IPS DF 6.9 (cell line): ENCODE measurements at regions not wholly inside any gene's neighbourhood (a gene's known extent, or its start where the extent isn't known, plus 50 kb on each side); places are given as distances from the start of the nearest gene placed in this dataset.

Source experiments
- DNase-seq: peaks from one replicate; pipeline ENCODE4 v3.0.0-alpha.2; 2013; ENCODE audit warnings: low read depth, low spot score
- H3K27ac ChIP-seq: one replicate; pipeline ENCODE4 v1.5.1; 2013; ENCODE audit warnings: low read length, control low read depth
- H3K27me3 ChIP-seq: 2 replicates; pipeline ENCODE4 v1.6.1; 2013; ENCODE audit warnings: mild to moderate bottlenecking, low read length; ENCODE audit not compliant: control insufficient read depth, insufficient read depth
- H3K36me3 ChIP-seq: 2 replicates; pipeline ENCODE4 v1.6.1; 2013; ENCODE audit warnings: low read length; ENCODE audit not compliant: control insufficient read depth, insufficient read depth
- H3K4me1 ChIP-seq: 2 replicates; pipeline ENCODE4 v1.6.1; 2013; ENCODE audit warnings: low read length; ENCODE audit not compliant: control insufficient read depth, insufficient read depth
- H3K4me3 ChIP-seq: 2 replicates; pipeline ENCODE4 v1.5.1; 2013; ENCODE audit warnings: mild to moderate bottlenecking, low read length
- H3K9me3 ChIP-seq: 2 replicates; pipeline ENCODE4 v1.6.1; 2013; ENCODE audit warnings: low read length, inconsistent platforms; ENCODE audit not compliant: control insufficient read depth, insufficient read depth
- WGBS: extraction: QIAGEN DNeasy Blood & Tissue Kit; methylation state at CpG from one replicate; pipeline ENCODE4 v1.1.7; 2013; ENCODE audit warnings: mixed read lengths, missing lambda C conversion rate; ENCODE audit not compliant: insufficient read length, insufficient coverage; 5-methylcytosine and 5-hydroxymethylcytosine counted together

DNA sequence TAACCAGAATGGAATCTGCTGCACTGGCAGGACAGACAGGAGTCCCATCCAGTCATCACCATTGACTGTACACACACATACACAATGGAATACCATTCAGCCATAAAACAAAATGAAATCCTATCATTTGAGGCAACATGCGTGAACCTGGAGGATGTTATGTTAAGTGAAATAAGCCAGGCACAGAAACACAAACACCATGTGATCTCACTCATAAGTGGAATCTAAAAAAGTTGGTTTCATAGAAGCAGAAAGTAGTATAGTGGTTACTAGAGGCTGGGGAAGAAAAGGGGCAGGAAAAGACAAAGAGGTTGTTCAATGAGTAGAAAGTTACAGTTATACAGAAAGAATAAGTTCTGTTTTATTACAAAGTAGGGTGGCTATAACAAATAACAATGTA, 884.0 kb upstream of the ACO1 start:
- Histone ChIP-seq H3K4me3 (no peak overlapping the region), H3K4me1 (no peaks in the 10 kb centered on the region), H3K9me3 (no peaks in the 10 kb centered on the region), H3K27me3 (no peaks in the 10 kb centered on the region), H3K36me3 (no peaks in the 10 kb centered on the region), H3K27ac (no peak overlapping the region)
- no peak for DNase-seq
- no CpG with 5 or more reads among the region's 1 CpG for WGBS

DNA sequence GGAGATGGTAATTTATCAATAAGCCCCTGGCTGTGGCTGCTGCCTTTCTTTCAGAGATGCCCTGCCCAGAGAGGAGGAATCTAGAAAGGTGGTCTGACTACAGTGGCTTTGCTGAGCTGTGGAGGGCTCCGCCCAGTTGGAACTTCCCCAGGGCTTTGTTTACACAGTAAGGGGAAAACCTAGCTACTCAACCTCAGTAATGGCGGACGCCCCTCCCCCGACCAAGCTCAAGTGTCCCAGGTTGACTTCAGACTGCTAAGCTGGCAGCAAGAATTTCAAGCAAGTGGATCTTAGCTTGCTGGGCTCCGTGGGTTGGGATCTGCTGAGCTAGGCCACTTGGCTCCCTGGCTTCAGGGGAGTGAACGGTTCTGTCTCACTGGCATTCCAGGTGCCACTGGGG, 865.4 kb upstream of the ACO1 start:
- H3K4me3 ChIP-seq: no peak overlapping the region
- H3K36me3 ChIP-seq: no peaks in the 10 kb centered on the region
- no peaks in the 10 kb centered on the region for H3K9me3 ChIP-seq
- H3K27me3 ChIP-seq: no peaks in the 10 kb centered on the region
- no peak overlapping the region for H3K27ac ChIP-seq
- H3K4me1 ChIP-seq: no peaks in the 10 kb centered on the region
- no CpG with 5 or more reads among the region's 6 CpGs for WGBS
- DNase-seq: no peak

DNA sequence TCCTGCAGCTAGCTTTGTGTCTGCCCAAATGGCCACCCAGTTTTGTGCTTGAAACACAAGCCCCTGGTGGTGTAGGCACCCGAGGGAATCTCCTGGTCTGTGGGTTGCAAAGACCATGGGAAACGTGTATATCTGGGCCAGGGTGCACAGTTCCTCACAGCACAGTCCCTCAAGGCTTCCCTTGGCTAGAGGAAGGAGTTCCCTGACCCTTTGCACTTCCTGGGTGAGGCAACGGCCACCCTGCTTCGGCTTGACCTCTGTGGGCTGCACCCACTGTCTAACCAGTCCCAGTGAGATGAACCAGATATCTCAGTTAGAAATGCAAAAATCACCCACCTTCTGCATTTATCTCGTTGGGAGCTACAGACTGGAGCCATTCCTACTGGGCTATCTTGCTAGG, 865.0 kb upstream of the ACO1 start:
- H3K4me1 ChIP-seq: no peaks in the 10 kb centered on the region
- no CpG with 5 or more reads among the region's 5 CpGs for WGBS
- H3K36me3 ChIP-seq: no peaks in the 10 kb centered on the region
- H3K4me3 ChIP-seq: no peak overlapping the region
- no peaks in the 10 kb centered on the region for H3K9me3 ChIP-seq
- DNase-seq: no peak
- H3K27ac ChIP-seq: no peak overlapping the region
- H3K27me3 ChIP-seq: no peaks in the 10 kb centered on the region

DNA sequence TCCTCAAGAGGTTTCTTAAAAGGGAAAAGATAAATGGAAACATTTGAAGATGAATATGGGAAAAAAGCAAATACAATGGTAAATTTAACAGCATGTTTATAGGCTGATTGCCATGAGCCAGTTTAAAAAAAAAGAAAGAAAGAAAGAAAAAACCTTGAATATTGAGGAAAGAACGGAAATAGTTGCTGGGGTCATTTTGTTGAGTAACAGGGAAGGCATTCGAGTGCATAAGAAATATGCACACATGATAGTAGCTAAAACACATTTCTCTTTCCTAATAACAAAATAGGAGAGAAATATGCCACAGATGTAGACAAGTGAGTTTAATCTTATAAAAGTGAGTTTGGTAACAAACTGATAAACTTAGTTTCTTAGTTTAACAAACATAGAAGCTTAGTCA, 864.6 kb upstream of the ACO1 start:
- Histone ChIP-seq H3K9me3 (no peaks in the 10 kb centered on the region), H3K36me3 (no peaks in the 10 kb centered on the region), H3K4me3 (no peak overlapping the region), H3K27me3 (no peaks in the 10 kb centered on the region), H3K27ac (no peak overlapping the region), H3K4me1 (no peaks in the 10 kb centered on the region)
- no peak for DNase-seq
- WGBS: no CpG with 5 or more reads among the region's 2 CpGs

DNA sequence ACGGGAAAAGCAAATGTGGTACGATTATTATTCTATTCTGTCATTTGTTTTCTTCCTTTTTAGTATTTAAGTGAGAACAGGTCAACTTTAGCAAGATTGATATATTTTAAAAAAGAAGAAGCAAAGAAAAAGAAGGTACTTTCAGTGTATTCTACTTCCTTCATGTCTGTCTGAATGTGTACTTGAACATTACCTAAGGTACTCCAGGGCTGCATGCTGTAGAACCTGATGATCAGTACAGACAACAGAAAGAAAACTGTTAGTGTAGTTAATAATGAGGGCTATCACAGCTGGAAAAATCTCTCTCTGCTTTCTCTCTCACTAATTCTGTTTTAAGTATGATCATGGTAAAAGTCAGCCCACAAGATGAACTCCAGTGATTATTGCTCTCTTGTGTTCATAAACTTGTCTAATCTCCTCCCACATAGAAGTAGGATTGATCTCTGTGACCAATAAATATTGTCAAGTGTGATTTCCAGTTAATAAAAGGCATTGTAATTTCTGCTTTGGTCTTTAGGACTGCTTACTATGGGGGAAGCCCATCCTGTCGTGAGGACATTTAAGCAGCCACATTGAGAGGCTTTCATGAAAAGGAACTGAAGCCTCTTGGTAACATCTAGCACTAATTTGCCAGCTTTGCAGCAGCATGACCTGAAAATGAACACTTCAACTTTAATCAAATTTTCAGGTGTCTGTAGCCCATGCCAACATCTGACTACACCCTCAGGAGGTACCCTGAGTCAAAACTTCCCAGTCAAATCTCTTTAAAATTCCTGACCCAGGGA, 864.0 kb upstream of the ACO1 start:
- Histone ChIP-seq H3K36me3 (no peaks in the 10 kb centered on the region), H3K4me1 (no peaks in the 10 kb centered on the region), H3K4me3 (no peak overlapping the region), H3K27ac (no peak overlapping the region), H3K9me3 (no peaks in the 10 kb centered on the region), H3K27me3 (no peaks in the 10 kb centered on the region)
- WGBS: no CpG with 5 or more reads among the region's 3 CpGs
- no peak for DNase-seq

DNA sequence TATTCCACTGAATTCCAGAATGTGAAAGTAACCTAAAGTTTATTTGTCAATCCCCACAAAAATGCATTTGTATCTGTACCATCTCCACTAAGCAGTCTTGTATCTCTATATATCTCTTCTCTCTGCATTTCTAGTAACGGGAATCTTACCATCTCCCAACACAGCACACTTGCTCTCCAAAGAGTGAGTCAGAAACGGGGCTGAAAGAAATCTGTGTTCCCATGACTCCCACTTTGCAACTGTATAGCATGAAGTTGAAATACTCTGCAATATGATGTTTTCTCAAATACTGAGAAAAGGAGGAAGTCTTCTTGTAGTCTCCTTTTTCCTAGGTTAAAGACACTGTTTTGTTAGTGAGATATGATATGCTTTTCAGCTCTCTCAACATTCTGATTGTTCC, 848.8 kb upstream of the ACO1 start:
- WGBS: no CpG with 5 or more reads among the region's 2 CpGs
- no peaks in the 10 kb centered on the region for H3K9me3 ChIP-seq
- H3K36me3 ChIP-seq: no peaks in the 10 kb centered on the region
- H3K4me1 ChIP-seq: no peaks in the 10 kb centered on the region
- H3K27me3 ChIP-seq: no peaks in the 10 kb centered on the region
- no peak overlapping the region for H3K4me3 ChIP-seq
- no peak overlapping the region for H3K27ac ChIP-seq
- no peak for DNase-seq

DNA sequence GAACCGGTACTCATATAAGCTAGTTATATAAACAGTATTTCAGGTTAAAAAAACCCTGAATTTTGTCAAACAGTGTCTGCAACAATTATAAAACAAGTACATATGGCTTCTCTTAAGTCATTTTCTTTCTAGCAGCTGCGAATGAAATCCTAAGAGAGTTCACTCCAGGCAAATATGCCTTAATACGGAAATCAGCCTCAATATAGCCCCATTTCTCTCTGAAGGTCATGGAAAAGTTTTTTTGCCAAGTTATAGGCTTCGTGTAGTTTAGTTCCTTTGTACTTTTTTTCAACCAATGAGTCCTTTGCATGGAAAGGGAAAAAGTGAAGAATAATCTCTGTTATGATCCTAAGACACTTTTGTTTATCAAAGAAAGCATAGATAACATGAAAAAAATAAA, 848.0 kb upstream of the ACO1 start:
- Histone ChIP-seq H3K27ac (no peak overlapping the region), H3K36me3 (no peaks in the 10 kb centered on the region), H3K27me3 (no peaks in the 10 kb centered on the region), H3K4me1 (no peaks in the 10 kb centered on the region), H3K9me3 (no peaks in the 10 kb centered on the region), H3K4me3 (no peak overlapping the region)
- WGBS: no CpG with 5 or more reads among the region's 4 CpGs
- no peak for DNase-seq

DNA sequence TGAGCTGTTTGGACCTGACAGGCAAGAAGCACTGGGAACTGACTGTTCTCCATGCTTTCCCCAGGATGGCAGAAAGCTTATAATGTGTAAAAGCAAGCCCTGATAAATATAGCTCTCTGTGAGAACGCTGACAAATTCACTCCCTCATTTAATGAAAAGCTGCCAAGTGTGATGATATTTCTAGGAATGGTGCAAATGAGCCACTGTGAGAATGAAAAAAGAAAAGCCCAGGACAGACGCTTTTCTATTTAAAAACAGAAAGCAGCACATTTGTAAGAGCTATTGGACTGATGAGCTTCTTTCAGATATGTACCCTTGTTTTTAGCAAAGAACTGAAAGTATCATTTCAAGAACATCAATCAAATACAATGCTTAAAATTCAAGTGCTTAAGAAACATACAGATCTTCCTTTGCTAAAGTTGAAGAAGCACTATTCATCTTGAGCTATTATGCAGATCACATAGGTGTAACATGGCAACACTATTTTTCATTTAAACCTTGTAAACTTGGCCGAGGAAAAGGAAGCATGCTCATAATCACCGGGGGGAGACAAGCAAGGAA, 842.6 kb upstream of the ACO1 start:
- DNase-seq: no peak
- no peaks in the 10 kb centered on the region for H3K36me3 ChIP-seq
- H3K27me3 ChIP-seq: no peaks in the 10 kb centered on the region
- WGBS: no CpG with 5 or more reads among the region's 4 CpGs
- no peaks in the 10 kb centered on the region for H3K9me3 ChIP-seq
- H3K4me1 ChIP-seq: no peaks in the 10 kb centered on the region
- H3K27ac ChIP-seq: no peak overlapping the region
- H3K4me3 ChIP-seq: no peak overlapping the region

DNA sequence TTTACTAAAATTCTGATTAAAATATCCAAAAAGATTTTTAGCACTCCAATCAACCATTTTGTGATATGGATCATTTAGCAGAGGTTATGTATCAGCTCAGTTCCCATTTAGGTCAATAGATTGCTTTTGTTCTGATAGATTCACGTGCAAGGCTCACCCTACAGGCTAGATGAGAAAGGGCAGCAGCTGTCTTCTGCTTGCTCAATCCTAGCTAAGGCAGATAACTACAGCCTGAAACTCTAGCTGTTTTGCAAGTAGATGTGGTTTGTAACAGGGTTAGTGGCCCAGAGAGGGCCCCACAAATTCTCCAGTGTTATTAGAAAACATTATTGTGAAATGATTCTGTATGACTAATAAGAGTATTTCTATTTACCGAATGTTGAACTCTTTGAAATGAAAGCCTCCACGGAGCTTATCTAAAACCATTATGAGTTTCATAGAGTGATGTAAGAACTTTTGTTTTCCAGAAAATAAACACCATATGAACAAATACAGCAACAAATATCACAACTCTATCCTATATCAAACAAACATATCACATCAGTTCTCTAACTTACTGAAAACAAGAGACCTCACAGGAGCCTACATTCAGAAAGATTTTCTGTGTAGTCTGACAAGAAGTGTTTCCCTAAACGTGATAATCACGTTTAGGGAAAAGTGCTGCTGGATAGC, 841.9 kb upstream of the ACO1 start:
- Histone ChIP-seq H3K36me3 (no peaks in the 10 kb centered on the region), H3K27me3 (no peaks in the 10 kb centered on the region), H3K4me3 (no peak overlapping the region), H3K4me1 (no peaks in the 10 kb centered on the region), H3K27ac (no peak overlapping the region), H3K9me3 (no peaks in the 10 kb centered on the region)
- peak; percentile 16 for DNase-seq
- WGBS: no CpG with 5 or more reads among the region's 5 CpGs

DNA sequence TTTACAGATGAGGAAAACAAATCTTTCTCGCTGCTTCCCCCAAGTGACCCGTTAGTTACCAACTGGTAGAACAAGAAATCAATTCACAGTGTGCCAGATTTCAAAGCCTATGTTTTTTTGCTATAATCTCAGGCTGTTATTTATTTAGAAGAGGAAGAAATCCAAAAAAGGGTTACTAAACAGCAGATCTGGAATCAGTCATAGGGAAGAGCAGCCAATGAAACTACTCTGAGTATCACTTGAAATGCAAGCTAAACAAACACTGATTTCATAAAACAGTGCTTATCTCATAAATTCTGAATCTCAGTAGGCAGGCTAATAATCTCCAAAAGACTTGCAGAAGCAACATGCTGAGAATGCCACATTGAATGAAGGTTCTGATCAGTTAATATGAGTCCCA, 829.5 kb upstream of the ACO1 start:
- Histone ChIP-seq H3K4me1 (no peaks in the 10 kb centered on the region), H3K27ac (no peak overlapping the region), H3K27me3 (no peaks in the 10 kb centered on the region), H3K9me3 (no peaks in the 10 kb centered on the region), H3K36me3 (no peaks in the 10 kb centered on the region), H3K4me3 (no peak overlapping the region)
- DNase-seq: no peak
- no CpG with 5 or more reads among the region's 2 CpGs for WGBS
